HS-27A (cell line): ENCODE measurements at regions not wholly inside any gene's neighbourhood (a gene's known extent, or its start where the extent isn't known, plus 50 kb on each side); places are given as distances from the start of the nearest gene placed in this dataset.
"Not testable (repeated sequence)": the region's sequence is repeated elsewhere in the genome, so short reads cannot be mapped to it uniquely, and the experiment has no call there.

Source experiments
- DNase-seq: peaks from one replicate; pipeline ENCODE4 v3.0.0-alpha.2; 2012; ENCODE audit warnings: low read depth, missing footprints

- DNase-seq: no peak
Measured at GRCh38 chr12:105644770-105645169, 314.3 kb downstream of the C12orf75 start.

- DNase-seq: no peak
Measured at GRCh38 chr12:105654606-105655005, 324.1 kb downstream of the C12orf75 start.

GRCh38 chr12:105658389-105658788 is 327.9 kb downstream of the C12orf75 start:
- no peak for DNase-seq

GRCh38 chr12:105659355-105660075 is 329.0 kb downstream of the C12orf75 start:
- DNase-seq: no peak

- DNase-seq: not testable (repeated sequence)
Measured at GRCh38 chr12:105664765-105665164, 334.3 kb downstream of the C12orf75 start.

- no peak for DNase-seq
Measured at GRCh38 chr12:105665366-105665765, 334.9 kb downstream of the C12orf75 start.

- DNase-seq: no peak
Measured at GRCh38 chr12:105667973-105668743, 337.7 kb downstream of the C12orf75 start.

- peak; percentile 42 for DNase-seq
Measured at GRCh38 chr12:105670672-105671071, 340.2 kb downstream of the C12orf75 start.

GRCh38 chr12:105671720-105672119 is 341.2 kb downstream of the C12orf75 start:
- DNase-seq: no peak

GRCh38 chr12:105672121-105672975 is 341.9 kb downstream of the C12orf75 start:
- DNase-seq: no peak

- DNase-seq: no peak
Measured at GRCh38 chr12:105674871-105675699, 344.6 kb downstream of the C12orf75 start.

GRCh38 chr12:105676694-105677093 is 346.2 kb downstream of the C12orf75 start:
- DNase-seq: no peak

GRCh38 chr12:105677672-105678071 is 347.2 kb downstream of the C12orf75 start:
- no peak for DNase-seq

- DNase-seq: no peak
Measured at GRCh38 chr12:105679982-105680381, 349.5 kb downstream of the C12orf75 start.

- no peak for DNase-seq
Measured at GRCh38 chr12:105681341-105681740, 350.9 kb downstream of the C12orf75 start.

- not testable (repeated sequence) for DNase-seq
Measured at GRCh38 chr12:105682821-105683220, 352.3 kb downstream of the C12orf75 start.

GRCh38 chr12:105683836-105684235 is 353.3 kb downstream of the C12orf75 start:
- not testable (repeated sequence) for DNase-seq

GRCh38 chr12:105698075-105698474 is 367.6 kb downstream of the C12orf75 start:
- DNase-seq: no peak

- DNase-seq: no peak
Measured at GRCh38 chr12:105699209-105699608, 368.7 kb downstream of the C12orf75 start.

- no peak for DNase-seq
Measured at GRCh38 chr12:105704787-105705186, 374.3 kb downstream of the C12orf75 start.

- DNase-seq: no peak
Measured at GRCh38 chr12:105705235-105705634, 374.7 kb downstream of the C12orf75 start.
